ENCODE measurements at regions not wholly inside any gene's neighbourhood (a gene's known extent, or its start where the extent isn't known, plus 50 kb on each side); places are given as distances from the start of the nearest gene placed in this dataset.

DNA sequence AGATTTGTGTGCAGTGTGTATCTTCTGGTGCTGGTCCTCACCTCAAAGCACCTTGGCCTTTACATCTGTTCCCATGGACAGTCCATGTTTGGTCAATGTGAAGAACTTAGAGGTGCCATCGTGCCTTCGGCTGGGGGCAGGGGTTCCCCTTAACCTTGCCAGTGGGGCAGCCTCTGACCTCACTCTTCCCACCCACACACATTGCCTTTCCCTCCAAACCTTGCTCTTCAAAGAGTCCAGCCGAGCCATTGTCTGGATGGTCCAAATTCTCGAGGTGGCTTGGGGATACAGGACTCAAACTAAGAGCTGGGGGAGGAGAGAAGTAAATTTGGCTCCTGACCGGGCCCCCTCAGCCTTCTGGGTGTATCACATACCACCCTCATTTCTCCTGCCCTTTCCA lies 76.2 kb upstream of the HABP2 start:
- no peaks in the 10 kb centered on the region for H3K36me3 ChIP-seq (ENCODE audit: control insufficient read depth, insufficient read depth, low read length)
- peaks cover 26% of the 10 kb centered on the region for H3K9me3 ChIP-seq (ENCODE audit: control insufficient read depth, insufficient read depth, low read length)
- no peaks in the 10 kb centered on the region for H3K4me1 Mint-ChIP-seq
- no peak overlapping the region for H3K4me3 Mint-ChIP-seq
- H3K27me3 Mint-ChIP-seq (ENCODE audit: low read depth in 2 of 2) = peaks cover 0 to 3% of the 10 kb centered on the region in 2 donors
- ATAC-seq = no peak
- H3K9me3 Mint-ChIP-seq = peaks cover 0 to 8% of the 10 kb centered on the region in 2 donors
- H3K27ac ChIP-seq (ENCODE audit: low read length) = no peak overlapping the region
- WGBS (ENCODE audit: insufficient coverage) = 89% methylated on average over 2 of the region's 5 CpGs
- H3K4me3 ChIP-seq (ENCODE audit: low read length) = no peak overlapping the region
- no peaks in the 10 kb centered on the region for H3K4me1 ChIP-seq (ENCODE audit: control insufficient read depth, insufficient read depth, low read length)
- H3K27me3 ChIP-seq (ENCODE audit: control insufficient read depth, insufficient read depth, low read length) = no peaks in the 10 kb centered on the region
- intact Hi-C loops (cut with micrococcal nuclease) = no loop called here
- no peak overlapping the region for H3K27ac Mint-ChIP-seq
- TF ChIP-seq, protein P1, sequence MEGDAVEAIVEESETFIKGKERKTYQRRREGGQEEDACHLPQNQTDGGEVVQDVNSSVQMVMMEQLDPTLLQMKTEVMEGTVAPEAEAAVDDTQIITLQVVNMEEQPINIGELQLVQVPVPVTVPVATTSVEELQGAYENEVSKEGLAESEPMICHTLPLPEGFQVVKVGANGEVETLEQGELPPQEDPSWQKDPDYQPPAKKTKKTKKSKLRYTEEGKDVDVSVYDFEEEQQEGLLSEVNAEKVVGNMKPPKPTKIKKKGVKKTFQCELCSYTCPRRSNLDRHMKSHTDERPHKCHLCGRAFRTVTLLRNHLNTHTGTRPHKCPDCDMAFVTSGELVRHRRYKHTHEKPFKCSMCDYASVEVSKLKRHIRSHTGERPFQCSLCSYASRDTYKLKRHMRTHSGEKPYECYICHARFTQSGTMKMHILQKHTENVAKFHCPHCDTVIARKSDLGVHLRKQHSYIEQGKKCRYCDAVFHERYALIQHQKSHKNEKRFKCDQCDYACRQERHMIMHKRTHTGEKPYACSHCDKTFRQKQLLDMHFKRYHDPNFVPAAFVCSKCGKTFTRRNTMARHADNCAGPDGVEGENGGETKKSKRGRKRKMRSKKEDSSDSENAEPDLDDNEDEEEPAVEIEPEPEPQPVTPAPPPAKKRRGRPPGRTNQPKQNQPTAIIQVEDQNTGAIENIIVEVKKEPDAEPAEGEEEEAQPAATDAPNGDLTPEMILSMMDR (IDR thresholded peaks at IDR 0.05) = no peak
- H3K36me3 Mint-ChIP-seq = peaks cover 6% of the 10 kb centered on the region
- DNase-seq = no peak

DNA sequence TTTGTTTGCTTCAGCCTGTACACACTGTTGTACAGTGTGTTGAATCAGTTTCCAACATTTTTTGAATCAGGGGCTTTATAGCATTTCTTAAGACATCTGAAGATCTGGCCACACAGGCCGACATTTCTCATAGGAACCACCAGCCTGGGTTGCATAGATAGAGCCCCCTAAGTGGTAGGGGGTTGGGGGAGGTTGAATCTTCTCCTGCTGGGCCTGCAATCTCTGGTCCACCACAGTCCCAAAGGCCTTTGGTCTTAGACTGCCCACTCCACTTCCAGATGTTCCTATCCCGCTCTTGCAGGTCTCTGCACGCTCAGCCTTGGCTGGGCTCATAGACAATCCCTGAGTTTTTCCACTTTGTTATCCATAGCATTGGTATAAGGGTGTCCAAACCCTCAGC lies 75.4 kb upstream of the HABP2 start:
- DNase-seq (no peak), ATAC-seq (no peak)
- Mint-ChIP-seq H3K27ac (no peak overlapping the region), H3K4me1 (no peaks in the 10 kb centered on the region), H3K4me3 (no peak overlapping the region), H3K36me3 (peaks cover 6% of the 10 kb centered on the region), H3K9me3 (peaks cover 0 to 8% of the 10 kb centered on the region in 2 donors), H3K27me3 (ENCODE audit: low read depth in 2 of 2) (peaks cover 0 to 3% of the 10 kb centered on the region in 2 donors)
- TF ChIP-seq, protein P1 (IDR thresholded peaks at IDR 0.05) = no peak
- H3K27ac ChIP-seq (ENCODE audit: low read length) = no peak overlapping the region
- no peak overlapping the region for H3K4me3 ChIP-seq (ENCODE audit: low read length)
- WGBS (ENCODE audit: insufficient coverage) = 92% methylated on average over 3 of the region's 3 CpGs
- H3K9me3 ChIP-seq (ENCODE audit: control insufficient read depth, insufficient read depth, low read length) = peaks cover 26% of the 10 kb centered on the region
- no peaks in the 10 kb centered on the region for H3K36me3 ChIP-seq (ENCODE audit: control insufficient read depth, insufficient read depth, low read length)
- intact Hi-C loops (cut with micrococcal nuclease) = no loop called here
- H3K4me1 ChIP-seq (ENCODE audit: control insufficient read depth, insufficient read depth, low read length) = no peaks in the 10 kb centered on the region
- no peaks in the 10 kb centered on the region for H3K27me3 ChIP-seq (ENCODE audit: control insufficient read depth, insufficient read depth, low read length)

DNA sequence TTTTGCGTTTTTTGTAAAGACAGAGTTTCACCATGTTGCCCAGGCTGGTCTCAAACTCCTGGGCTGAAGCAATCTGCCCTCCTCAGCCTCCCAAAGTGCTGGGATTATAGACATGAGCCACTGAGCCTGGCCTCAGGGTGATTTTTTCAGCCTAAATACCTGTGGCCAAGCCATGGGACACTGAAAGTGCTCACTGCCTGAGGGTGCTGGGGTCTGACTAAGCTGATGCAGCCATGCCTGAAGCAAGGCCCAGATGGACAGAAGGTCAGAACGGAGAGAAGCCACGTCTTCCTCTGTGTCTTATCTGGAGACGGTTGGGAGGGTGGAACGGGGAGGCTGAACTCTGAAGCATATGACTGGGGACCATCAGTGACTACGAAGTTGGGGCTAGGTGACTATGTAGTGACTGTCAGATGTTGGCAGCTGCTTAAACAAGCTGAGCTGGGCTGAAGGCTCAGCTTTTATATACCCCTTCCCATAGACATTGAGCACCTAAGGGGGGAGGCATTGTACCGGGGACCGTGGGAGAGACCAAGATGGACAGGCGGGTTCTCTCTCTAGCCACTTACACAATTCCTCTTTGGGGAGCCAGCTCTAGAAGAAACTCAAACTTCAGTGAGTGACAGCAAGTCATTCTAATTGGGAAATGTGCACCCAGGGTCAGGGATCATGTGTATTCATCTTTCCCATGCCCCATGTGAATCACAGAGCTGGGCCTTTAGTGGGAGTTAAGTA lies 73.3 kb upstream of the HABP2 start:
- H3K4me3 Mint-ChIP-seq = no peak overlapping the region
- intact Hi-C loops (cut with micrococcal nuclease) = no loop called here
- no peak overlapping the region for H3K27ac Mint-ChIP-seq
- no peaks in the 10 kb centered on the region for H3K4me1 Mint-ChIP-seq
- 80% methylated on average over 9 of the region's 9 CpGs for WGBS (ENCODE audit: insufficient coverage)
- peaks cover 0 to 8% of the 10 kb centered on the region in 2 donors for H3K9me3 Mint-ChIP-seq
- Histone ChIP-seq H3K4me3 (ENCODE audit: low read length) (no peak overlapping the region), H3K27me3 (ENCODE audit: control insufficient read depth, insufficient read depth, low read length) (no peaks in the 10 kb centered on the region), H3K9me3 (ENCODE audit: control insufficient read depth, insufficient read depth, low read length) (peaks cover 26% of the 10 kb centered on the region), H3K4me1 (ENCODE audit: control insufficient read depth, insufficient read depth, low read length) (no peaks in the 10 kb centered on the region), H3K36me3 (ENCODE audit: control insufficient read depth, insufficient read depth, low read length) (no peaks in the 10 kb centered on the region), H3K27ac (ENCODE audit: low read length) (no peak overlapping the region)
- DNase-seq (no peak), ATAC-seq (no peak)
- TF ChIP-seq, protein P1 (IDR thresholded peaks at IDR 0.05) = no peak
- peaks cover 6% of the 10 kb centered on the region for H3K36me3 Mint-ChIP-seq
- no peaks in the 10 kb centered on the region for H3K27me3 Mint-ChIP-seq (ENCODE audit: low read depth in 2 of 2)

DNA sequence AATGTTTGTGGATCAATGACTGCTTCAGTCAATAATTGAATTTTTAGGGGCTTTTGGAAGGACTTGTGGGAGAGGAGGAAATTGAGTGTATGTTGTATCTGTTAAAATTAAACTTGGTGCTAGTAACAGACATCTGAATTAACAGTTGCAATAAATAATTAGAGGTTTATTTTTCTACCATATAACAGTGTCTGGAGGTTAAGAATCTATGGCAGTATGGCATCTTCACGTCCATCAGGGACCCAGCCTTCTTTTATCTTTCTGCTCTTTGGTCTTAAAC lies 72.8 kb upstream of the HABP2 start:
- Histone ChIP-seq H3K4me3 (ENCODE audit: low read length) (no peak overlapping the region), H3K27ac (ENCODE audit: low read length) (no peak overlapping the region), H3K4me1 (ENCODE audit: control insufficient read depth, insufficient read depth, low read length) (no peaks in the 10 kb centered on the region), H3K36me3 (ENCODE audit: control insufficient read depth, insufficient read depth, low read length) (no peaks in the 10 kb centered on the region), H3K9me3 (ENCODE audit: control insufficient read depth, insufficient read depth, low read length) (peaks cover 26% of the 10 kb centered on the region), H3K27me3 (ENCODE audit: control insufficient read depth, insufficient read depth, low read length) (no peaks in the 10 kb centered on the region)
- 38% methylated on average over 1 of the region's 1 CpG for WGBS (ENCODE audit: insufficient coverage)
- Mint-ChIP-seq H3K36me3 (peaks cover 6% of the 10 kb centered on the region), H3K27me3 (ENCODE audit: low read depth in 2 of 2) (no peaks in the 10 kb centered on the region), H3K4me1 (no peaks in the 10 kb centered on the region), H3K9me3 (peaks cover 0 to 8% of the 10 kb centered on the region in 2 donors), H3K27ac (no peak overlapping the region), H3K4me3 (no peak overlapping the region)
- intact Hi-C loops (cut with micrococcal nuclease) = no loop called here
- TF ChIP-seq, protein P1 (IDR thresholded peaks at IDR 0.05) = no peak
- DNase-seq (no peak), ATAC-seq (no peak)

All from natural killer cell (primary cell).